H1 (cell line): ENCODE measurements at regions not wholly inside any gene's neighbourhood (a gene's known extent, or its start where the extent isn't known, plus 50 kb on each side); places are given as distances from the start of the nearest gene placed in this dataset.

Source experiments
- CTCF ChIA-PET: fragments of 300-600 bp; sonication (Branson Sonifier 250); formaldehyde crosslinking; loops from one replicate; lab custom pipeline; 2021; ENCODE audit not compliant: partially characterized antibody; lab: Charles Lee
- POLR2A ChIA-PET: fragments of 300-600 bp; sonication (Branson Sonifier 250); formaldehyde crosslinking; loops from one replicate; lab custom pipeline; 2021; ENCODE audit warnings: inconsistent platforms; ENCODE audit not compliant: partially characterized antibody; lab: Charles Lee
- DNase-seq, 2 experiments: peaks; one replicate each; pipeline versions ENCODE4 v3.0.0 to v3.0.0-alpha.2; 2010 to 2022; ENCODE audit warnings: low spot score in 2 of 2, low read depth in 1 of 2, mixed read lengths in 1 of 2
- FAIRE-seq: peaks from 2 replicates; lab custom pipeline; 2011; peaks lifted over from hg19 to GRCh38; lab: Jason Lieb, UNC
- H2AFZ ChIP-seq: 2 replicates; pipeline ENCODE4 v1.8.1; 2012; ENCODE audit warnings: low read length, inconsistent platforms
- H2AK5ac ChIP-seq: 2 replicates; pipeline ENCODE4 v1.6.1; 2013; ENCODE audit warnings: low read depth, low read length
- H2BK120ac ChIP-seq: replicated peaks from 2 replicates; pipeline ENCODE3; 2013; ENCODE audit warnings: low read depth, low read length, inconsistent platforms
- H2BK12ac ChIP-seq: 2 replicates; pipeline ENCODE4 v1.6.1; 2013; ENCODE audit warnings: low read depth, low read length
- H2BK15ac ChIP-seq: 2 replicates; pipeline ENCODE4 v1.6.1; 2013; ENCODE audit warnings: low read length
- H2BK20ac ChIP-seq: 2 replicates; pipeline ENCODE4 v1.6.1; 2013; ENCODE audit warnings: low read length
- H2BK5ac ChIP-seq: 2 replicates; pipeline ENCODE4 v1.6.1; 2013; ENCODE audit warnings: low read depth, low read length
- H3K14ac ChIP-seq: 2 replicates; pipeline ENCODE4 v1.6.1; 2013; ENCODE audit warnings: inconsistent platforms; ENCODE audit not compliant: insufficient read length
- H3K18ac ChIP-seq: 2 replicates; pipeline ENCODE4 v1.6.1; 2013; ENCODE audit warnings: low read length; ENCODE audit errors: extremely low read depth
- H3K23ac ChIP-seq: 2 replicates; pipeline ENCODE4 v1.6.1; 2013; ENCODE audit warnings: inconsistent platforms; ENCODE audit not compliant: insufficient read length
- H3K23me2 ChIP-seq: 2 replicates; pipeline ENCODE4 v1.6.1; 2013; ENCODE audit warnings: low read depth, low read length
- H3K27ac ChIP-seq: 2 replicates; pipeline ENCODE4 v1.6.1; 2011; ENCODE audit warnings: low read depth, low read length, inconsistent platforms
- H3K27me3 ChIP-seq, 4 experiments: replicated peaks in 1 of 4; 1 replicate in 1 of 4; 2 replicates in 3 of 4; pipeline versions ENCODE4 v1.6.1 to v1.8.1; 2011 to 2013; ENCODE audit warnings: low read length in 3 of 4, mild to moderate bottlenecking in 3 of 4, inconsistent platforms in 2 of 4, mixed read lengths in 2 of 4, moderate library complexity in 1 of 4; ENCODE audit not compliant: control insufficient read depth in 3 of 4, insufficient read depth in 3 of 4; ENCODE audit errors: extremely low read depth in 1 of 4
- H3K36me3 ChIP-seq, 4 experiments: 2 replicates each; pipeline versions ENCODE4 v1.6.1 to v1.8.1; 2011 to 2013; ENCODE audit warnings: mild to moderate bottlenecking in 4 of 4, low read length in 3 of 4, moderate library complexity in 2 of 4, control low read depth in 1 of 4, inconsistent platforms in 1 of 4; ENCODE audit not compliant: insufficient read depth in 4 of 4, control insufficient read depth in 2 of 4
- H3K4ac ChIP-seq: replicated peaks from 2 replicates; pipeline ENCODE3; 2013; ENCODE audit warnings: low read length, low read depth, mixed read lengths, inconsistent platforms; ENCODE audit not compliant: insufficient read length
- H3K4me1 ChIP-seq, 4 experiments: replicated peaks in 1 of 4; 1 replicate in 1 of 4; 2 replicates in 3 of 4; pipeline versions ENCODE4 v1.6.1 to v1.8.1; 2011 to 2013; ENCODE audit warnings: low read length in 3 of 4, inconsistent platforms in 2 of 4, mixed read lengths in 1 of 4; ENCODE audit not compliant: insufficient read depth in 4 of 4, control insufficient read depth in 3 of 4
- H3K4me2 ChIP-seq, 2 experiments: 2 replicates each; pipeline versions ENCODE4 v1.6.1 to v1.8.1; 2011 to 2013; ENCODE audit warnings: low read depth in 2 of 2, low read length in 2 of 2, control low read depth in 1 of 2, inconsistent platforms in 1 of 2, mild to moderate bottlenecking in 1 of 2; ENCODE audit not compliant: insufficient read depth in 1 of 2
- H3K4me3 ChIP-seq, 4 experiments: fragments of 200-600, 300-600 bp in 1 of 4; sonication (generic), shearing (Covaris generic), sonication (Bioruptor Twin) in 1 of 4; 2 replicates each; pipeline versions ENCODE4 v1.5.1 to v1.8.1; 2011 to 2016; ENCODE audit warnings: low read length in 4 of 4, low read depth in 3 of 4, control low read depth in 2 of 4, inconsistent platforms in 2 of 4, mild to moderate bottlenecking in 2 of 4, mixed read lengths in 1 of 4, moderate library complexity in 1 of 4; ENCODE audit not compliant: insufficient read depth in 2 of 4; ENCODE audit errors: extremely low read depth in 1 of 4
- H3K56ac ChIP-seq: replicated peaks from 2 replicates; pipeline ENCODE3; 2013; ENCODE audit warnings: low read depth, mild to moderate bottlenecking, mixed read lengths, low read length, inconsistent platforms; ENCODE audit not compliant: insufficient read length
- H3K79me1 ChIP-seq: 2 replicates; pipeline ENCODE4 v1.6.1; 2013; ENCODE audit warnings: low read depth, low read length, control low read depth
- H3K79me2 ChIP-seq, 2 experiments: 2 replicates each; pipeline versions ENCODE4 v1.6.1 to v1.8.1; 2012 to 2013; ENCODE audit warnings: low read length in 2 of 2, mild to moderate bottlenecking in 2 of 2, inconsistent platforms in 1 of 2; ENCODE audit not compliant: insufficient read depth in 2 of 2, control insufficient read depth in 1 of 2
- H3K9ac ChIP-seq, 4 experiments: replicated peaks in 1 of 4; 1 replicate in 1 of 4; 2 replicates in 3 of 4; pipeline versions ENCODE4 v1.6.1 to v1.8.1; 2011 to 2013; ENCODE audit warnings: low read depth in 3 of 4, low read length in 3 of 4, control low read depth in 2 of 4, mild to moderate bottlenecking in 2 of 4, moderate library complexity in 2 of 4, inconsistent platforms in 1 of 4; ENCODE audit errors: extremely low read depth in 1 of 4
- H3K9me3 ChIP-seq, 2 experiments: 2 replicates each; pipeline versions ENCODE4 v1.6.1 to v1.8.1; 2012 to 2013; ENCODE audit warnings: mild to moderate bottlenecking in 2 of 2, moderate library complexity in 2 of 2, control low read depth in 1 of 2, inconsistent platforms in 1 of 2, low read depth in 1 of 2, low read length in 1 of 2, mixed read lengths in 1 of 2; ENCODE audit not compliant: insufficient read depth in 2 of 2
- H4K20me1 ChIP-seq, 2 experiments: replicated peaks in 1 of 2; 2 replicates each; pipeline versions ENCODE3 to v1.8.1; 2011 to 2013; ENCODE audit warnings: inconsistent platforms in 2 of 2, low read length in 2 of 2, mild to moderate bottlenecking in 1 of 2; ENCODE audit not compliant: insufficient read depth in 2 of 2, control insufficient read depth in 1 of 2
- H4K5ac ChIP-seq: 2 replicates; pipeline ENCODE4 v1.6.1; 2013; ENCODE audit warnings: low read length, low read depth, mixed read lengths, inconsistent platforms; ENCODE audit not compliant: insufficient read length
- H4K8ac ChIP-seq: 2 replicates; pipeline ENCODE4 v1.8.0; 2013; ENCODE audit warnings: mild to moderate bottlenecking, moderate library complexity, low read length, inconsistent platforms; ENCODE audit not compliant: insufficient read depth; ENCODE audit errors: extremely low read depth
- H4K91ac ChIP-seq: replicated peaks from 2 replicates; pipeline ENCODE3; 2013; ENCODE audit warnings: low read length, mixed read lengths, inconsistent platforms; ENCODE audit not compliant: insufficient read length
- FOSL1 ChIP-seq: IDR thresholded peaks from 2 replicates; pipeline ENCODE4 v1.6.1; 2011; ENCODE audit warnings: mild to moderate bottlenecking, low read depth, low read length, moderate library complexity; ENCODE audit not compliant: insufficient read depth
- GABPA ChIP-seq: IDR thresholded peaks from 2 replicates; pipeline ENCODE4 v1.6.1; 2011; ENCODE audit warnings: mild to moderate bottlenecking, low read length, moderate library complexity, borderline replicate concordance; ENCODE audit not compliant: insufficient read depth
- NRF1 ChIP-seq: IDR thresholded peaks from 2 replicates; pipeline ENCODE4 v1.6.1; 2011; ENCODE audit warnings: mild to moderate bottlenecking, low read depth, low read length, improper control_type of control experiment
- SUZ12 ChIP-seq: fragments of 200-600 bp; sonication (generic); IDR thresholded peaks from 2 replicates; pipeline ENCODE4 v1.6.1; 2012; ENCODE audit warnings: mild to moderate bottlenecking, inconsistent platforms, low read length, moderate library complexity, mixed read lengths
- TBP ChIP-seq: IDR thresholded peaks from 2 replicates; pipeline ENCODE4 v1.6.1; 2011; ENCODE audit warnings: low read depth, low read length, improper control_type of control experiment
- WGBS, 2 experiments: shearing (Covaris generic) in 1 of 2; methylation state at CpG; one replicate each; pipeline versions ENCODE4 v1.1.6 to v1.1.7; 2013 to 2015; ENCODE audit warnings: low lambda C conversion rate in 2 of 2, mixed read lengths in 2 of 2, inconsistent platforms in 1 of 2, low coverage in 1 of 2, missing lambda C conversion rate in 1 of 2; ENCODE audit not compliant: insufficient replicate concordance in 2 of 2, insufficient coverage in 1 of 2, insufficient read length in 1 of 2; ENCODE audit errors: extremely low coverage in 1 of 2, missing lambda C conversion rate in 1 of 2; 5-methylcytosine and 5-hydroxymethylcytosine counted together
- TF ChIP-seq, protein P1 (sequence below): IDR thresholded peaks from 2 replicates; pipeline ENCODE4 v1.6.1; 2012; ENCODE audit warnings: inconsistent platforms

DNA sequence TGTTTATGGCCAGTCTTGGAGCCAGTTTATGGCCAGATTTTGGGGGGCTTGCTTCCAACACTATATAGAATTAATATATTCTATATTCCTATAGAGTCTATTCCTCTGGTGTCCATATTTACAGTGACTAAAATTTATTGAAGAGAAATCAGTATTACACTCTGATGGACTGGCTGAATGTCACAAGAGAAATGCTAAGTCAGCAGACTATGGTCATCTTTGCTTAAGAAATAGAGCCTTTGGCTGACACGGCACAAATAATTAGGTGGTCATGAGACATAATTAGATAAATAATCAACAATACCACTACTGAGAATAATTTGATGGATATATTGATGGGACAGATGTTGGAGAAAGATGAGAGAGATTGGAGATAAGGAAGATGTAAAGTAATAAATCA, 272.9 kb downstream of the SLITRK5 start:
- Histone ChIP-seq H3K14ac (no peak overlapping the region), H2BK20ac (no peak overlapping the region), H3K4me3 (no peak overlapping the region), H3K23me2 (no peaks in the 10 kb centered on the region), H3K79me1 (no peaks in the 10 kb centered on the region), H3K18ac (no peak overlapping the region), H3K9me3 (no peaks in the 10 kb centered on the region), H4K8ac (no peak overlapping the region), H3K9ac (no peak overlapping the region), H2BK15ac (no peak overlapping the region), H4K5ac (no peak overlapping the region), H3K27me3 (no peaks in the 10 kb centered on the region), H3K4me1 (no peaks in the 10 kb centered on the region), H3K79me2 (no peaks in the 10 kb centered on the region), H3K4ac (no peak overlapping the region), H2BK5ac (no peak overlapping the region), H2AFZ (no peak overlapping the region), H2BK12ac (no peak overlapping the region), H4K91ac (no peak overlapping the region), H2BK120ac (no peak overlapping the region), H3K36me3 (no peaks in the 10 kb centered on the region), H2AK5ac (no peak overlapping the region), H3K4me2 (no peak overlapping the region), H3K27ac (no peak overlapping the region), H3K23ac (no peak overlapping the region), H4K20me1 (no peaks in the 10 kb centered on the region), H3K56ac (no peak overlapping the region)
- DNase-seq: no peak
- ChIA-PET POLR2A (no interaction called here), CTCF (no interaction called here)
- FAIRE-seq: no peak
- no peak for TF ChIP-seq GABPA
- TF ChIP-seq FOSL1: no peak
- no peak for TF ChIP-seq TBP
- TF ChIP-seq SUZ12: no peak
- TF ChIP-seq, protein P1, sequence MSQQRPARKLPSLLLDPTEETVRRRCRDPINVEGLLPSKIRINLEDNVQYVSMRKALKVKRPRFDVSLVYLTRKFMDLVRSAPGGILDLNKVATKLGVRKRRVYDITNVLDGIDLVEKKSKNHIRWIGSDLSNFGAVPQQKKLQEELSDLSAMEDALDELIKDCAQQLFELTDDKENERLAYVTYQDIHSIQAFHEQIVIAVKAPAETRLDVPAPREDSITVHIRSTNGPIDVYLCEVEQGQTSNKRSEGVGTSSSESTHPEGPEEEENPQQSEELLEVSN: no peak
- no peak for TF ChIP-seq NRF1
- 96% methylated on average over 1 of the region's 1 CpG; no CpG with 5 or more reads in 1 of the 2 experiments for WGBS, 2 experiments
